Prostate gland (tissue), 2 donors: ENCODE measurements at regions not wholly inside any gene's neighbourhood (a gene's known extent, or its start where the extent isn't known, plus 50 kb on each side); places are given as distances from the start of the nearest gene placed in this dataset.

ENCODE experiments used
- POLR2A ChIP-seq: fragments of 450-650 bp; IDR thresholded peaks from one replicate; pipeline ENCODE4 v1.6.1; 2016; ENCODE audit warnings: antibody characterized with exemption, mild to moderate bottlenecking
- POLR2AphosphoS5 ChIP-seq: sonication (generic); formaldehyde crosslinking; IDR thresholded peaks from one replicate; pipeline ENCODE4 v1.6.1; 2017; ENCODE audit warnings: antibody characterized with exemption
- TF ChIP-seq, protein P1 (sequence below), 4 experiments: fragments of 200-600 bp in 2 of 4; fragments of 450-650 bp in 2 of 4; sonication (generic) in 2 of 4; IDR thresholded peaks; 1 replicate in 3 of 4; 2 replicates in 1 of 4; pipeline ENCODE4 v1.5.1; 2016 to 2019; ENCODE audit warnings: antibody characterized with exemption in 4 of 4, mild to moderate bottlenecking in 2 of 4, moderate library complexity in 2 of 4

DNA sequence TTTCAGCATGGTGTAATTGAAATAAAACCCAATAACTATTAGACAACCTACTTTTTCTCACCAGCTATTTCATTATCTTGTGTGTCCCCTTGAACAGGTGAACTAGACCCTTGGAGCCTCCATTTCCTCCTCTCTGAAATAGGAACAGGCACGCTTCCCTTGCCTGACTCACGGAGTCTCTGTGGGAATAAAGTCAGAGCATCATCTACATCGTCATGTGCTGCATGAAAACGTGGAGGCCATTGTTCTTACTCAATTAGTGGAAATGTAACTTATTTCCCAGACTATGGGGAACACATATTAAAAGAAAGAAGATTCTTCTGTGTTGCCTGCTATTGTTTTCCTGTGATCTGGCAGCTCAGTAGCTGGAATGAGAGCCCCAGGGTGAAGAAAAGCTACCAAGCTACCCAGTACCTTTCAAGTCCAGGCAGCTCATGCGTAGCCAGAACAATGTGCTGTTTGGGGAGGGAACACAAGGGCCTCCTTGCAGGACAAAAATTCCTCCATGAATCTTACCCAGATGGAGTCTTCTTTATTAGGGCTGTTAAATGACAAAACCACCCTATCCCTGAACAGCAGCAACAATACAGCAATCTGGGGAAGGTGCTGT, 59.8 kb downstream of the SOX11 start:
- TF ChIP-seq, protein P1, sequence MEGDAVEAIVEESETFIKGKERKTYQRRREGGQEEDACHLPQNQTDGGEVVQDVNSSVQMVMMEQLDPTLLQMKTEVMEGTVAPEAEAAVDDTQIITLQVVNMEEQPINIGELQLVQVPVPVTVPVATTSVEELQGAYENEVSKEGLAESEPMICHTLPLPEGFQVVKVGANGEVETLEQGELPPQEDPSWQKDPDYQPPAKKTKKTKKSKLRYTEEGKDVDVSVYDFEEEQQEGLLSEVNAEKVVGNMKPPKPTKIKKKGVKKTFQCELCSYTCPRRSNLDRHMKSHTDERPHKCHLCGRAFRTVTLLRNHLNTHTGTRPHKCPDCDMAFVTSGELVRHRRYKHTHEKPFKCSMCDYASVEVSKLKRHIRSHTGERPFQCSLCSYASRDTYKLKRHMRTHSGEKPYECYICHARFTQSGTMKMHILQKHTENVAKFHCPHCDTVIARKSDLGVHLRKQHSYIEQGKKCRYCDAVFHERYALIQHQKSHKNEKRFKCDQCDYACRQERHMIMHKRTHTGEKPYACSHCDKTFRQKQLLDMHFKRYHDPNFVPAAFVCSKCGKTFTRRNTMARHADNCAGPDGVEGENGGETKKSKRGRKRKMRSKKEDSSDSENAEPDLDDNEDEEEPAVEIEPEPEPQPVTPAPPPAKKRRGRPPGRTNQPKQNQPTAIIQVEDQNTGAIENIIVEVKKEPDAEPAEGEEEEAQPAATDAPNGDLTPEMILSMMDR (IDR thresholded peaks at IDR 0.05), result no peak
- TF ChIP-seq POLR2A (no peak), POLR2AphosphoS5 (no peak)
